Mesothelial cell of epicardium (in vitro differentiated cells): ENCODE measurements at regions not wholly inside any gene's neighbourhood (a gene's known extent, or its start where the extent isn't known, plus 50 kb on each side); places are given as distances from the start of the nearest gene placed in this dataset.

Experiments
- DNase-seq, 2 experiments: peaks; one replicate each; pipeline ENCODE4 v3.0.0; 2021; ENCODE audit warnings: low spot score in 2 of 2; ENCODE audit not compliant: unreplicated experiment in 2 of 2
- H3K27ac Mint-ChIP-seq: 2 replicates; pipeline ENCODE4 v1.8.0; 2021; ENCODE audit warnings: mixed read lengths
- H3K27me3 Mint-ChIP-seq: 2 replicates; pipeline ENCODE4 v1.8.0; 2021; ENCODE audit warnings: low read depth, mixed read lengths
- H3K36me3 Mint-ChIP-seq: 2 replicates; pipeline ENCODE4 v1.8.0; 2021; ENCODE audit warnings: mixed read lengths
- H3K4me1 Mint-ChIP-seq: 2 replicates; pipeline ENCODE4 v1.8.0; 2021; ENCODE audit warnings: mixed read lengths
- H3K4me3 Mint-ChIP-seq: 2 replicates; pipeline ENCODE4 v1.8.0; 2021; ENCODE audit warnings: mild to moderate bottlenecking, moderate library complexity, mixed read lengths
- H3K9me3 Mint-ChIP-seq: 2 replicates; pipeline ENCODE4 v1.8.0; 2021; ENCODE audit warnings: mixed read lengths
- CTCF ChIP-seq: fragments of 200-600 bp; sonication (generic); IDR thresholded peaks from one replicate; pipeline ENCODE4 v1.5.0; 2021; ENCODE audit warnings: antibody characterized with exemption; ENCODE audit not compliant: unreplicated experiment

DNA sequence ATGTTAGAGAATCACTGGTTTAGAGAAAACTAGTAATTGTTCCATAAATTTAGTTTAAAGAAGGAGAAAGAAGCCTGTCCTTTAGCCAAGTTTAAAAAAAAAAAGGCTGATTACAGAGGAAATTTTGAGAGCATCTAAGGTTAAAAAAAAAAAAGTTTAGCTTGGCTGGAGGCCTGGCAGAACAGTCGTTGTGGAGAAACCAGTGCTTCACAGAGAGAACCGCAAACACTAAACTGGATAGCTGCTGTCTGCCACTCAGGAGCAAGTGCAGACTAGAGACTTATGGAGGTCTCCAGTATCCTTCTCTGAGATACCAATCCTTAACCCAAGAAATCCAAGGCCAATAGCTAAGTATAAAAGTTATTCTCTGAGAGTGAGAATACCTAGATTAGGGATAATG, 84.8 kb upstream of the ANKRD28 start:
- Mint-ChIP-seq H3K27me3 (peaks cover under 1% of the 10 kb centered on the region), H3K36me3 (peaks cover 8% of the 10 kb centered on the region), H3K4me3 (no peak overlapping the region), H3K27ac (no peak overlapping the region), H3K4me1 (no peaks in the 10 kb centered on the region), H3K9me3 (peaks cover 19% of the 10 kb centered on the region)
- TF ChIP-seq CTCF: no peak
- no peak for DNase-seq

DNA sequence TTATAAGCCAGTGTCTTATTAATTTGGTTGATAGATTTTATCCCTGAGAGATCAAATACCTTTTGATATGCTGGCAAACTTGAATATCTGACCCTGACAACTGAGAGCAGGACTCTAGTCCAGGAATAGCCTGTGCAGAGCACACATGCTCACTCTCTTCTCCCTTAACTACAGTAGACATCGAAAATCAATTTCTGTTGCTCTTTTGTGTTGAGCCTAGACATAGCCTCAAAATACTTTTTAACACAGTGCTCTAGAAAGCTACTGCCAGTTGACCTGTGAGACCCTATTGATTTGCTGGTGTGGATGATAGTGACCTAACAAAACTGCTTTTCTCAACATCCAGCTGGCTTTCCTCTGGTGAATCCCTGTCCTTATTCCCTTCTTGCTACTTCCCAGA, 86.4 kb upstream of the ANKRD28 start:
- Mint-ChIP-seq H3K36me3 (peaks cover 1% of the 10 kb centered on the region), H3K4me1 (no peaks in the 10 kb centered on the region), H3K4me3 (no peak overlapping the region), H3K27ac (no peak overlapping the region), H3K27me3 (peaks cover 4% of the 10 kb centered on the region), H3K9me3 (peaks cover 14% of the 10 kb centered on the region)
- DNase-seq: no peak
- no peak for TF ChIP-seq CTCF

DNA sequence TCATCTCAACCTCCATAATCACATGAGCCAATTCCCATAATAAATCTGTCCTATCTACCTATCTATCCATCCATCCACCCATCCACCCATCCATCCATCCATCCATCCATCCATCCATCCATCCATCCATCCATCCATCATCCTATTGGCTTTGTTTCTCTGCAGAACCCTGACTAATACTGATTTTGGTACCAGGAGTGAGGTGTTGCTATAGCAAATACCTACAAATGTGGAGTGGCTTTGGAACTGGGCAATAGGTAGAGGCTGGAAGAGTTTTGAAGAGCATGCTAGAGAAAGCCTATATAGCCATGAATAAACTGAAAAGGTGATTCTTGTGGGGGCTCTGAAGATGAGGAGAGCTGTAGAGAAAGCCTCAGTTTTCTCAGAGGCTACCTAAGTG, 88.7 kb upstream of the ANKRD28 start:
- peaks cover 4% of the 10 kb centered on the region for H3K27me3 Mint-ChIP-seq
- H3K27ac Mint-ChIP-seq: no peak overlapping the region
- H3K4me3 Mint-ChIP-seq: no peak overlapping the region
- H3K36me3 Mint-ChIP-seq: no peaks in the 10 kb centered on the region
- peaks cover 14% of the 10 kb centered on the region for H3K9me3 Mint-ChIP-seq
- TF ChIP-seq CTCF: no peak
- DNase-seq: no peak
- H3K4me1 Mint-ChIP-seq: no peaks in the 10 kb centered on the region

- Mint-ChIP-seq H3K27me3 (peaks cover 4% of the 10 kb centered on the region), H3K36me3 (no peaks in the 10 kb centered on the region), H3K4me1 (peaks cover 5% of the 10 kb centered on the region), H3K4me3 (no peak overlapping the region), H3K27ac (no peak overlapping the region), H3K9me3 (peaks cover 14% of the 10 kb centered on the region)
- no peak for DNase-seq
- no peak for TF ChIP-seq CTCF
These were observed 89.5 kb upstream of the ANKRD28 start for GRCh38 chr3:15887261-15887660.

DNA sequence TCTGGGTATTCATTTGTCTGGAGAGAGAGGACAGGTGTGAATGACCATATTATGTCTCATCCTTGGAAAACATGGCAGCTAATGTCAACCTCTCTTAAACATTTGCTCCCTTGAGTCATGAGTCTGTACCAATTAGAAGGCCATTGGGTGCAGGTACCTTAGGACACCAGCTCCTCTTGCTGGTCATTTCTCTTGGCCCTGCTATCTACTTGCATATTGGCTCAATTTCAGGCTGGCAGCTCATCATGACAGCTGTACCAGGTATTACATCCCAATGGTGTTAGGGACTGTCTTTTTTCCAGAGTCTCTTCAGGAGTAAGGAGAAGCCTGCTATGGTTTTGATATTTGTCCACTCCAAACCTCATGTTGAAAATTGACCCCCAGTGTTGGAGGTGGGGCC, 92.2 kb upstream of the ANKRD28 start:
- Mint-ChIP-seq H3K4me1 (peaks cover 15% of the 10 kb centered on the region), H3K36me3 (no peaks in the 10 kb centered on the region), H3K4me3 (no peak overlapping the region), H3K27me3 (peaks cover 4% of the 10 kb centered on the region), H3K9me3 (peaks cover 14% of the 10 kb centered on the region), H3K27ac (no peak overlapping the region)
- no peak for TF ChIP-seq CTCF
- DNase-seq: no peak
